Vagina (tissue), 2 donors: ENCODE measurements at regions not wholly inside any gene's neighbourhood (a gene's known extent, or its start where the extent isn't known, plus 50 kb on each side); places are given as distances from the start of the nearest gene placed in this dataset.

ENCODE experiments used
- DNase-seq, 2 donors: peaks; one replicate each; pipeline ENCODE4 v3.0.0-alpha.2; 2017; ENCODE audit errors: extremely low spot score in 2 of 2
- H3K27ac ChIP-seq: fragments of 200-600 bp; sonication (generic); one replicate; pipeline ENCODE4 v1.5.1; 2019
- H3K27me3 ChIP-seq: fragments of 200-600 bp; sonication (generic); one replicate; pipeline ENCODE4 v1.5.1; 2019
- H3K36me3 ChIP-seq, 2 donors: fragments of 200-600 bp; sonication (generic); one replicate each; pipeline ENCODE4 v1.5.1; 2017 to 2019
- H3K4me1 ChIP-seq: fragments of 200-600 bp; sonication (generic); one replicate; pipeline ENCODE4 v1.5.1; 2019
- H3K4me3 ChIP-seq, 2 donors: fragments of 200-600 bp; sonication (generic); 1 replicate in 1 of 2; 2 replicates in 1 of 2; pipeline ENCODE4 v1.5.1; 2016 to 2019
- H3K9me3 ChIP-seq: fragments of 200-600 bp; sonication (generic); one replicate; pipeline ENCODE4 v1.5.1; 2019
- CTCF ChIP-seq, 3 experiments: fragments of 450-650 bp in 2 of 3; fragments of 200-600 bp in 1 of 3; sonication (generic) in 1 of 3; IDR thresholded peaks; one replicate each; pipeline ENCODE4 v1.5.1; 2017 to 2019; ENCODE audit warnings: antibody characterized with exemption in 3 of 3, mild to moderate bottlenecking in 2 of 3, moderate library complexity in 2 of 3
- POLR2A ChIP-seq, 2 donors: fragments of 450-650 bp; IDR thresholded peaks; one replicate each; pipeline ENCODE4 v1.6.1; 2017; ENCODE audit warnings: antibody characterized with exemption in 2 of 2, mild to moderate bottlenecking in 2 of 2, moderate library complexity in 2 of 2
- POLR2AphosphoS5 ChIP-seq, 2 donors: sonication (generic); formaldehyde crosslinking; IDR thresholded peaks; one replicate each; pipeline ENCODE4 v1.9.0; 2017; ENCODE audit warnings: antibody characterized with exemption in 2 of 2, mild to moderate bottlenecking in 2 of 2, low read depth in 1 of 2; ENCODE audit not compliant: insufficient read depth in 1 of 2
- intact Hi-C: fragments of 100-400 bp; cut with DNase I; formaldehyde crosslinking; loops from one replicate; pipeline ENCODE4 v1.15.1; 2023

- TF ChIP-seq CTCF (IDR thresholded peaks at IDR 0.05) (no peak), POLR2AphosphoS5 (IDR thresholded peaks at IDR 0.05; ENCODE audit: insufficient read depth in 1 of 2, low read depth in 1 of 2) (peak; percentile 55 to 81), POLR2A (IDR thresholded peaks at IDR 0.05) (no peak)
- peak overlapping the region; percentile 3 for H3K27ac ChIP-seq
Observed at GRCh38 chr5:56529666-56530430, 285.5 kb upstream of the MAP3K1 start.

GRCh38 chr5:56527174-56527573 is 288.2 kb upstream of the MAP3K1 start:
- TF ChIP-seq POLR2A (IDR thresholded peaks at IDR 0.05) (no peak), POLR2AphosphoS5 (IDR thresholded peaks at IDR 0.05; ENCODE audit: insufficient read depth in 1 of 2, low read depth in 1 of 2) (peak in 1 of 2 donors; percentile 66)
- intact Hi-C loops = no loop called here
- H3K4me3 ChIP-seq = no peak overlapping the region
- H3K9me3 ChIP-seq = no peaks in the 10 kb centered on the region
- no peak overlapping the region for H3K27ac ChIP-seq
- no peaks in the 10 kb centered on the region for H3K27me3 ChIP-seq
- no peaks in the 10 kb centered on the region for H3K36me3 ChIP-seq
- no peak for DNase-seq
- peaks cover 75% of the 10 kb centered on the region for H3K4me1 ChIP-seq

More at GRCh38 chr5:56529666-56530430, 285.5 kb upstream of the MAP3K1 start:
- H3K36me3 ChIP-seq = no peaks in the 10 kb centered on the region
- no peaks in the 10 kb centered on the region for H3K9me3 ChIP-seq
- no peaks in the 10 kb centered on the region for H3K27me3 ChIP-seq
- no peak overlapping the region for H3K4me3 ChIP-seq
- H3K4me1 ChIP-seq = peaks cover 74% of the 10 kb centered on the region
- intact Hi-C loops = no loop called here
- no peak for DNase-seq

- H3K27ac ChIP-seq = no peak overlapping the region
Observed at GRCh38 chr5:56525113-56525512, 290.2 kb upstream of the MAP3K1 start.

GRCh38 chr5:56523790-56524575 is 290.9 kb upstream of the ANKRD55 start:
- H3K4me3 ChIP-seq = no peak overlapping the region
- no peaks in the 10 kb centered on the region for H3K9me3 ChIP-seq
- TF ChIP-seq POLR2AphosphoS5 (IDR thresholded peaks at IDR 0.05; ENCODE audit: insufficient read depth in 1 of 2, low read depth in 1 of 2) (no peak), POLR2A (IDR thresholded peaks at IDR 0.05) (no peak), CTCF (IDR thresholded peaks at IDR 0.05) (no peak)
- intact Hi-C loops = no loop called here
- peaks cover 60% of the 10 kb centered on the region for H3K4me1 ChIP-seq
- DNase-seq = no peak
- H3K36me3 ChIP-seq = no peaks in the 10 kb centered on the region
- H3K27ac ChIP-seq = peak overlapping the region; percentile 55
- no peaks in the 10 kb centered on the region for H3K27me3 ChIP-seq

More at GRCh38 chr5:56525113-56525512, 290.2 kb upstream of the MAP3K1 start:
- H3K9me3 ChIP-seq = no peaks in the 10 kb centered on the region
- peaks cover 72% of the 10 kb centered on the region for H3K4me1 ChIP-seq
- intact Hi-C loops = no loop called here
- no peaks in the 10 kb centered on the region for H3K36me3 ChIP-seq
- no peaks in the 10 kb centered on the region for H3K27me3 ChIP-seq
- no peak for TF ChIP-seq CTCF (IDR thresholded peaks at IDR 0.05)
- no peak for TF ChIP-seq POLR2AphosphoS5 (IDR thresholded peaks at IDR 0.05; ENCODE audit: insufficient read depth in 1 of 2, low read depth in 1 of 2)
- no peak for TF ChIP-seq POLR2A (IDR thresholded peaks at IDR 0.05)
- H3K4me3 ChIP-seq = no peak overlapping the region
- no peak for DNase-seq

- Histone ChIP-seq H3K4me3 (no peak overlapping the region), H3K36me3 (no peaks in the 10 kb centered on the region), H3K27ac (peak overlapping the region; percentile 55), H3K27me3 (no peaks in the 10 kb centered on the region), H3K9me3 (no peaks in the 10 kb centered on the region), H3K4me1 (peaks cover 59% of the 10 kb centered on the region)
- no peak for DNase-seq
- intact Hi-C loops = no loop called here
- TF ChIP-seq POLR2AphosphoS5 (IDR thresholded peaks at IDR 0.05; ENCODE audit: insufficient read depth in 1 of 2, low read depth in 1 of 2) = peak in 1 of 2 donors; percentile 66
- no peak for TF ChIP-seq CTCF (IDR thresholded peaks at IDR 0.05)
- no peak for TF ChIP-seq POLR2A (IDR thresholded peaks at IDR 0.05)
Observed at GRCh38 chr5:56522960-56523359, 289.8 kb upstream of the ANKRD55 start.
